Natural killer cell (primary cell): ENCODE measurements at regions not wholly inside any gene's neighbourhood (a gene's known extent, or its start where the extent isn't known, plus 50 kb on each side); places are given as distances from the start of the nearest gene placed in this dataset.
"Not testable (repeated sequence)": the region's sequence is repeated elsewhere in the genome, so short reads cannot be mapped to it uniquely, and the experiment has no call there.

Experiments
- ATAC-seq, 3 donors: fragments of 150-1000 bp in 2 of 3; fragments of 200-7000 bp in 1 of 3; cut with Tn5 transposase; 1 replicate in 1 of 3; 2 replicates in 2 of 3; pipeline ENCODE4 v1.10.0; 2021; ENCODE audit warnings: mild to moderate bottlenecking in 2 of 3, moderate library complexity in 2 of 3
- DNase-seq, 2 donors: peaks; one replicate each; pipeline versions ENCODE4 v3.0.0 to v3.0.0-alpha.2; 2013 to 2021; ENCODE audit warnings: mixed read lengths in 1 of 2
- H3K27ac ChIP-seq: one replicate; pipeline ENCODE4 v1.5.1; 2013; ENCODE audit warnings: mild to moderate bottlenecking, low read length
- H3K27me3 ChIP-seq: one replicate; pipeline ENCODE4 v1.6.1; 2013; ENCODE audit warnings: low read length; ENCODE audit not compliant: control insufficient read depth, insufficient read depth
- H3K36me3 ChIP-seq: one replicate; pipeline ENCODE4 v1.6.1; 2013; ENCODE audit warnings: low read length; ENCODE audit not compliant: control insufficient read depth, insufficient read depth
- H3K4me1 ChIP-seq: one replicate; pipeline ENCODE4 v1.6.1; 2013; ENCODE audit warnings: low read length; ENCODE audit not compliant: control insufficient read depth, insufficient read depth
- H3K4me3 ChIP-seq: one replicate; pipeline ENCODE4 v1.5.1; 2013; ENCODE audit warnings: low read length
- H3K9me3 ChIP-seq: one replicate; pipeline ENCODE4 v1.6.1; 2013; ENCODE audit warnings: low read length; ENCODE audit not compliant: control insufficient read depth, insufficient read depth
- H3K27ac Mint-ChIP-seq, 2 donors: one replicate each; pipeline ENCODE4 v1.8.0; 2022; ENCODE audit warnings: mild to moderate bottlenecking in 2 of 2, mixed read lengths in 2 of 2, moderate library complexity in 1 of 2
- H3K27me3 Mint-ChIP-seq, 2 donors: one replicate each; pipeline ENCODE4 v1.8.0; 2022; ENCODE audit warnings: low read depth in 2 of 2, mixed read lengths in 2 of 2
- H3K36me3 Mint-ChIP-seq: one replicate; pipeline ENCODE4 v1.8.0; 2022; ENCODE audit warnings: mixed read lengths
- H3K4me1 Mint-ChIP-seq, 2 donors: one replicate each; pipeline ENCODE4 v1.8.0; 2022; ENCODE audit warnings: mixed read lengths in 2 of 2
- H3K4me3 Mint-ChIP-seq: one replicate; pipeline ENCODE4 v1.8.0; 2022; ENCODE audit warnings: mild to moderate bottlenecking, moderate library complexity, mixed read lengths
- H3K9me3 Mint-ChIP-seq, 2 donors: one replicate each; pipeline ENCODE4 v1.8.0; 2022; ENCODE audit warnings: mixed read lengths in 2 of 2
- WGBS: methylation state at CpG from one replicate; pipeline ENCODE4 v1.1.7; 2013; ENCODE audit warnings: missing lambda C conversion rate; ENCODE audit not compliant: insufficient coverage; 5-methylcytosine and 5-hydroxymethylcytosine counted together
- intact Hi-C: fragments of 100-400 bp; cut with micrococcal nuclease; formaldehyde crosslinking; loops from one replicate; pipeline ENCODE4 v1.14.2; 2022
- TF ChIP-seq, protein P1 (sequence below): fragments of 200-600 bp; IDR thresholded peaks from one replicate; pipeline ENCODE4 v1.8.0; 2022; ENCODE audit warnings: antibody characterized with exemption

DNA sequence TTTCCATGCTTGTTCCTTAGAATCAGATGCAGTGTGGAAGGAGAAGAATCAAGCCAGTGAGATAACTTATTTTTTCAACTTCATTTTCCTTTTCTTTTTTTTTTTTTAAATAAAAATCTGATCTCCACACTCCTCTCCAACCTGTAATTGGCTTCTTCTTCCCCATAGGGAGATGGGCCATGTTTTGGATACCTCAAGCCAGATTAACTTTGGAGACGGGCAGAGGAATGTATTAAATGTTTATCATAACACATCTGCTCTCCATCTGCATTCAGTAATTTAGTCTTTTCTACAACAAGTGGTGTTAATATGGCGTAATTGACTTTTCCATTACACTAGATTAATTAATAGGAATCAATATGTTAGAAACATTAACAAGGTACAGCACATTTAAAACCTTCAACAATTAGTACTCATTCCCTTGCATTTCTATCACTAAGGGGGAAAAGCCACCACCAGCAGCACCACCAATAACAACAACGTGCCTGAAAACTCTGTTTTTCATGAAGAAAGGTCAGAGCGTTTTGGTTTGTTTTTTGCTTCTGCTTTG lies 244.1 kb downstream of the MYCN start:
- no peak for DNase-seq
- WGBS: 95% methylated on average over 2 of the region's 4 CpGs
- Mint-ChIP-seq H3K4me1 (no peaks in the 10 kb centered on the region), H3K36me3 (no peaks in the 10 kb centered on the region), H3K4me3 (no peak overlapping the region), H3K9me3 (no peaks in the 10 kb centered on the region), H3K27ac (no peak overlapping the region), H3K27me3 (no peaks in the 10 kb centered on the region)
- no peaks in the 10 kb centered on the region for H3K27me3 ChIP-seq
- H3K9me3 ChIP-seq: no peaks in the 10 kb centered on the region
- no peaks in the 10 kb centered on the region for H3K36me3 ChIP-seq
- ATAC-seq: no peak
- intact Hi-C loops: no loop called here
- H3K4me3 ChIP-seq: no peak overlapping the region
- no peak overlapping the region for H3K27ac ChIP-seq
- H3K4me1 ChIP-seq: no peaks in the 10 kb centered on the region
- TF ChIP-seq, protein P1, sequence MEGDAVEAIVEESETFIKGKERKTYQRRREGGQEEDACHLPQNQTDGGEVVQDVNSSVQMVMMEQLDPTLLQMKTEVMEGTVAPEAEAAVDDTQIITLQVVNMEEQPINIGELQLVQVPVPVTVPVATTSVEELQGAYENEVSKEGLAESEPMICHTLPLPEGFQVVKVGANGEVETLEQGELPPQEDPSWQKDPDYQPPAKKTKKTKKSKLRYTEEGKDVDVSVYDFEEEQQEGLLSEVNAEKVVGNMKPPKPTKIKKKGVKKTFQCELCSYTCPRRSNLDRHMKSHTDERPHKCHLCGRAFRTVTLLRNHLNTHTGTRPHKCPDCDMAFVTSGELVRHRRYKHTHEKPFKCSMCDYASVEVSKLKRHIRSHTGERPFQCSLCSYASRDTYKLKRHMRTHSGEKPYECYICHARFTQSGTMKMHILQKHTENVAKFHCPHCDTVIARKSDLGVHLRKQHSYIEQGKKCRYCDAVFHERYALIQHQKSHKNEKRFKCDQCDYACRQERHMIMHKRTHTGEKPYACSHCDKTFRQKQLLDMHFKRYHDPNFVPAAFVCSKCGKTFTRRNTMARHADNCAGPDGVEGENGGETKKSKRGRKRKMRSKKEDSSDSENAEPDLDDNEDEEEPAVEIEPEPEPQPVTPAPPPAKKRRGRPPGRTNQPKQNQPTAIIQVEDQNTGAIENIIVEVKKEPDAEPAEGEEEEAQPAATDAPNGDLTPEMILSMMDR: no peak

DNA sequence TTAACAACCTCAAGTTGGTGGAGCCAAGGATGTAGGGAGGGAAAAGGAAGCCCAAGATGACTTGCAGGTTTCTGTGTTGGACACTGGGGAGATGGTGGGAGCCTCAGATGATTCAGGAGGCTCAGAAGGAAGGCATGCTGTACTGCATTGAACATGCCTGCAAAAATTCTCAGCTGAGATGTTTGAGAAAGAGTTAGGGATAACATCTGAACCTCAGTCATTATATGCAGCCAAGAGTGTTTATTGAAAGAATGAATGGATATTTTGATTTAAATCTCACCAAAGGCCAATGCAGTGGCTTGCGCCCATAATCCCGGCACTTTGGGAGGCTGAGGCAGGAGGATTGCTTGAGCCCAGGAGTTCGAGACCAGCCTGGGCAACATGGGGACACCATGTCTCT lies 243.0 kb downstream of the MYCN start:
- Mint-ChIP-seq H3K27ac (no peak overlapping the region), H3K9me3 (no peaks in the 10 kb centered on the region), H3K4me3 (no peak overlapping the region), H3K4me1 (no peaks in the 10 kb centered on the region), H3K36me3 (no peaks in the 10 kb centered on the region), H3K27me3 (no peaks in the 10 kb centered on the region)
- 89% methylated on average over 3 of the region's 3 CpGs for WGBS
- ATAC-seq (no peak), DNase-seq (no peak)
- Histone ChIP-seq H3K4me1 (no peaks in the 10 kb centered on the region), H3K36me3 (no peaks in the 10 kb centered on the region), H3K27me3 (no peaks in the 10 kb centered on the region), H3K27ac (no peak overlapping the region), H3K9me3 (no peaks in the 10 kb centered on the region), H3K4me3 (no peak overlapping the region)
- TF ChIP-seq, protein P1: no peak
- intact Hi-C loops: no loop called here

DNA sequence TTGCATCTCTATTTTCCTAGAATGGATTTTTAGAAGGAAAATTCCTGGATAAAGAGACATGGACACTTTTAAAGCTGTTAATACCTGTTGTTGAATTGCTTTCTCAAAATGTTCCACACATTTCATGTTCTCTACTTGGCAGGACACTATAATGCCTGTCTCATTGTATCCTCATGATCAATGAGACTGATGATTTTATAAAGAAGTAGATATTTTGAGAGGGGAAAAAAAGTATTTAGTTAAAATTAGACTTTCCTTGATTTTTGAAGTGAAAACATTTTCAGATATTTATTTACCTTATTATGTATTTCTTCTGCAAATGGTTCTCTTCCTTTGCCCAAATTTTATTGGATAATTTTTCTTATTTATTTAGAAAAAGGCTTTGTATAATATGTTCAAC lies 242.5 kb downstream of the MYCN start:
- Histone ChIP-seq H3K27ac (no peak overlapping the region), H3K4me3 (no peak overlapping the region), H3K4me1 (no peaks in the 10 kb centered on the region), H3K36me3 (no peaks in the 10 kb centered on the region), H3K9me3 (no peaks in the 10 kb centered on the region), H3K27me3 (no peaks in the 10 kb centered on the region)
- H3K4me3 Mint-ChIP-seq: no peak overlapping the region
- H3K27ac Mint-ChIP-seq: no peak overlapping the region
- H3K36me3 Mint-ChIP-seq: no peaks in the 10 kb centered on the region
- H3K27me3 Mint-ChIP-seq: no peaks in the 10 kb centered on the region
- DNase-seq (no peak), ATAC-seq (no peak)
- intact Hi-C loops: no loop called here
- H3K4me1 Mint-ChIP-seq: no peaks in the 10 kb centered on the region
- no peaks in the 10 kb centered on the region for H3K9me3 Mint-ChIP-seq
- TF ChIP-seq, protein P1: no peak

DNA sequence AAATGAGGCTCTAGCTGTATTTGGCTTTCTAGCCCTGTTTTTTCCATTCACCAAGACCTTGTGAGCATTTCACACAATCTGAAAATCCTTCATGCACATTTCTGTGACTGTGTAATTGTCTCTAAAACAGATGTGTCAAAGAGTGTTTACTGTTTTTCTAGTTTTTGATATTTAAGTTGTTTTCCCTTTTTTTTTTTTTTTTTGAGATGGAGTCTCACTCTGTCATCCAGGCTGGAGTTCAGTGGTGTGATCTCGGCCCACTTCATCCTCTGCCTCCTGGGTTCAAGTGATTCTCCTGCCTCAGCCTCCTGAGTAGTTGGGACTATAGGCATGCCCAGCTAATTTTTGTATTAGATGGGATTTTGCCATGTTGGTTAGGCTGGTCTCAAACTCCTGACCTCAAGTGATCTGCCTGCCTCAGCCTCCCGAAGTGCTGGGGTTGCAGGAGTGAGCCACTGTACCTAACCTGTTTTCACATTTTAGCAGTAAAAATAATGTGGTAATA lies 242.0 kb downstream of the MYCN start:
- H3K27ac ChIP-seq, H3K4me3 ChIP-seq, DNase-seq, H3K9me3 ChIP-seq, H3K27me3 Mint-ChIP-seq, H3K4me3 Mint-ChIP-seq, H3K36me3 ChIP-seq, H3K27me3 ChIP-seq, H3K27ac Mint-ChIP-seq, intact Hi-C loops, H3K4me1 Mint-ChIP-seq, H3K36me3 Mint-ChIP-seq, H3K9me3 Mint-ChIP-seq, H3K4me1 ChIP-seq, ATAC-seq: not testable (repeated sequence)
- WGBS: 83% methylated on average over 2 of the region's 2 CpGs
